ENCODE measurements at regions not wholly inside any gene's neighbourhood (a gene's known extent, or its start where the extent isn't known, plus 50 kb on each side); places are given as distances from the start of the nearest gene placed in this dataset.

- DNase-seq (ENCODE audit: low read depth), result no peak
- TF ChIP-seq CTCF (conservative IDR thresholded peaks at IDR 0.05; ENCODE audit: low read depth, low read length), result no peak
- no peak overlapping the region for H3K4me3 ChIP-seq (ENCODE audit: low read length)
These were observed 283.8 kb downstream of the OMA1 start for GRCh38 chr1:58262702-58263101.

- no peak overlapping the region for H3K4me3 ChIP-seq (ENCODE audit: low read length)
- no peak for TF ChIP-seq CTCF (conservative IDR thresholded peaks at IDR 0.05; ENCODE audit: low read depth, low read length)
- no peak for DNase-seq (ENCODE audit: low read depth)
These were observed 288.4 kb downstream of the OMA1 start for GRCh38 chr1:58258082-58258481.

GRCh38 chr1:58257003-58257402 is 289.5 kb downstream of the OMA1 start:
- H3K4me3 ChIP-seq (ENCODE audit: low read length), result no peak overlapping the region
- no peak for TF ChIP-seq CTCF (conservative IDR thresholded peaks at IDR 0.05; ENCODE audit: low read depth, low read length)
- DNase-seq (ENCODE audit: low read depth), result no peak

- no peak overlapping the region for H3K4me3 ChIP-seq (ENCODE audit: low read length)
- no peak for DNase-seq (ENCODE audit: low read depth)
- TF ChIP-seq CTCF (conservative IDR thresholded peaks at IDR 0.05; ENCODE audit: low read depth, low read length), result no peak
These were observed 290.0 kb downstream of the OMA1 start for GRCh38 chr1:58256546-58256945.

- no peak overlapping the region for H3K4me3 ChIP-seq (ENCODE audit: low read length)
- no peak for TF ChIP-seq CTCF (conservative IDR thresholded peaks at IDR 0.05; ENCODE audit: low read depth, low read length)
- DNase-seq (ENCODE audit: low read depth), result no peak
These were observed 290.5 kb downstream of the OMA1 start for GRCh38 chr1:58256041-58256440.

- TF ChIP-seq CTCF (conservative IDR thresholded peaks at IDR 0.05; ENCODE audit: low read depth, low read length), result no peak
- DNase-seq (ENCODE audit: low read depth), result no peak
These were observed 291.3 kb downstream of the OMA1 start for GRCh38 chr1:58255192-58255591.

GRCh38 chr1:58251430-58252073 is 295.0 kb downstream of the OMA1 start:
- no peak for DNase-seq (ENCODE audit: low read depth)
- no peak overlapping the region for H3K4me3 ChIP-seq (ENCODE audit: low read length)
- peak; percentile 53 for TF ChIP-seq CTCF (conservative IDR thresholded peaks at IDR 0.05; ENCODE audit: low read depth, low read length)

More at GRCh38 chr1:58255192-58255591, 291.3 kb downstream of the OMA1 start:
- H3K4me3 ChIP-seq (ENCODE audit: low read length), result no peak overlapping the region

Data from retinal pigment epithelial cell (primary cell).